SH-SY5Y (cell line): ENCODE measurements at regions not wholly inside any gene's neighbourhood (a gene's known extent, or its start where the extent isn't known, plus 50 kb on each side); places are given as distances from the start of the nearest gene placed in this dataset.

ENCODE experiments used
- GATA2 ChIP-seq: IDR thresholded peaks from 2 replicates; pipeline ENCODE4 v1.6.1; 2011; ENCODE audit warnings: mild to moderate bottlenecking, low read depth, low read length
- GATA3 ChIP-seq: IDR thresholded peaks from 2 replicates; pipeline ENCODE4 v1.6.1; 2011; ENCODE audit warnings: low read depth, mild to moderate bottlenecking, low read length, moderate library complexity

DNA sequence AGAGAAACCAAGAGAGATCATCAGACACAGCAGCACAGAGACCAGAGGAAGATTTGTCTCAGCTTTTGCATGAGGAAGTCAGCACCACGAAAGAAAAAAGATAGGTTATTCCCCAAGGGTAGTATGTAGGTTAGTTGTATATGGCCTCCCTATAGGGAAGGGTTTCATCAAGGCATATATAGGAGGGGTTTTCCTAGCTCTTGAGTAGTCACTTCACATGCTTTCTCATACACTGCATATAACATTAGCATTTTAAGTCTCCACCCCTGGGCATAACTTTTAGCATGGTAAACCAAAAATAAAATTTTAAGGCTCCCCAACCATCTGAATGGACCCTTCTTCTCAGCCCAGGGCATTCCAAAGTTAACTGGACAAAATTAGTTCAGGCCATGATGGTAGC is 1571.6 kb upstream of the ACO1 start:
- TF ChIP-seq GATA2 (no peak), GATA3 (no peak)
